ENCODE measurements at regions not wholly inside any gene's neighbourhood (a gene's known extent, or its start where the extent isn't known, plus 50 kb on each side); places are given as distances from the start of the nearest gene placed in this dataset.
A peak's percentile ranks its signal among the peaks of the same experiment; 100 is the strongest.

DNA sequence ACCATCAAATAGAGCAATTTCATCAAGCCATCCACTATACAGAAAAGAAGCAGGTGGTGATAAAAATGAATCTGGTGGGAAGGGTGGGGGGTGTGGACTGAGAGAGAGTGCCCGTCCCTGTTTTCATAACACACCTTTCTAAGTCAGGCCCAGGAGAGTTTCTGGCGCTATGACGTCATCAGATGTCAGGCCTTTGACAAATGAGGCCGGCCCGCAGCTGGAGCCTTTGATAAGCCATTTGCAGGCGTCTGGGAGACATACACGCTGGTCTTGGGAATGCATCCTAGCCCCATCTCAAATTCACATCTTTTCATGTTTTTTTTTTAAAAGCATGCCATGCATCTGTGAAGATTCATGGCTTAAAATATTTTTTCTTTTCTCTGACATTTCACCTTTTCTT is 404.5 kb downstream of the BCOR start:
- DNase-seq (ENCODE audit: low spot score), result no peak

DNA sequence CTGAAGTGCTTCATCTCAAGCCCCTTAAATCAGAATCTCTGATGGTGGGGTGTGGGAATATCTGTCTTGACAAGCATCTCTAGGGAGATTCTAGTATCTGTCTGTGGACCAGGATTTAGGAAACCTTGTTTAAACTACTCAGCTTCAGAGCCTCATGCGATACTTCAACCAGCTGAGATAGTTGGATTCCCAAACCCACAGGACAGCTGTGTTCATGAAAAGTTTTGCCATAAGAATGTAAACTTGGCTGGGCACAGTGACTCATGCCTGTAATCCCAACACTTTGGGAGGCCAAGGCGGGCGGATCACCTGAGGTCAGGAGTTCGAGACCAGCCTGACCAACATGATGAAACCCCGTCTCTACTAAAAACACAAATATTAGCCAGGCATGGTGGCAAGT is 395.1 kb downstream of the BCOR start:
- peak; percentile 22 for DNase-seq (ENCODE audit: low spot score)

DNA sequence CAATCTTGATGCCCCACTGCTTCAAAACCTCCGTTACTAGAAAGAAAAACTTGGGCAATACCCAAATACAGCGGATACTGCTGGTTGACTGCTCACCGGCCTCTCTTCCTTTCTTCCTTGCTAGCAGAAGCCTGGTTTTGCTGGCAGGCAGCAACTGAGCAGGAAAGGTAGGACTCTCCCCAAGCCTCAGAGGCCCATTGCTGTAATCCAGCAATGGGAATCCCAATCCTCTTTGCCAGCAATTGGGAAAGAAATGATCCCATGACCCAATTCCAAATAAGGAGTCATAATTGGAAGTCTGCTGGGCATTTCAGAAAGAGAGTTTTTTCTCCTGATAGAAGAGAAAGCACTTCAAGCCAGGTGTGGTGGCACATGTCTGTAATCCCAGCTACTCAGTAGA is 394.5 kb downstream of the BCOR start:
- DNase-seq (ENCODE audit: low spot score), result no peak

DNA sequence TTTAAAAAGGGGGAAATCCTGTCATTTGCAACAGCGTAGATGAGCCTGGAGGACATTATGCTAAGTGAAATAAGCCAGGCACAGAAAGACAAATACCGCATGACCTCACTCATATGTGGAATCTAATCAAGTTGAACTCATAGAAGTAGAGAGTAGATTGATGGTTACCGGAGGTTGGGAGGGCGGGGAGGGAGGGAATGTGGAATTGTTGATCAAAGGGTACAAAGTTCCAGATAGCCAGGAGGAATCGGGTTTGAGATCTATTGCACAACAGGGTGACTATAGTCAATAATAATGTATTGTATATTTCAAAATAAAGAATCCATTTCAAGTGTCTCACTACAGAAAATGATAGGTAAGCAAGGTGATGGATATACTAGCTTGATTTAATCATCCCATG is 393.2 kb downstream of the BCOR start:
- no peak for DNase-seq (ENCODE audit: low spot score)

DNA sequence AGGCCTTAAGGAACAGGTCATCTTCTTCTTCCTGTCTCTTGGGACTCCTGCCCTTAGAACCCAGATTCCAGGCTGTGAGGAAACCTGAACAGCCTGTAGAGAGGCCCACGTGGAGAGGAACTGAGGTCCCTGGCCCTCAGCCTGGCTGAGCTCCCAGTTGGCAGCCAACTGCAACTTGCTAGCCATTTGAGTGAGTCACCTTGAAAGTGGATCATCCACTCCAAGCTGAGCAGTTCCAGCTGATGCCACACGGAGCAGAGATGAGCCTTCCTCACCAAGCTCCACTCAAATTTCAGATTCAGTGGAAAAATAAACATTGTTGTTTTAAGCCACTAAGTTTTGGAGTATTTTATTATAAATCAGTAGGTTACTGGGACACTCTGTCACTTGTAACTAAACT is 392.5 kb downstream of the BCOR start:
- DNase-seq (ENCODE audit: low spot score), result peak; percentile 91

DNA sequence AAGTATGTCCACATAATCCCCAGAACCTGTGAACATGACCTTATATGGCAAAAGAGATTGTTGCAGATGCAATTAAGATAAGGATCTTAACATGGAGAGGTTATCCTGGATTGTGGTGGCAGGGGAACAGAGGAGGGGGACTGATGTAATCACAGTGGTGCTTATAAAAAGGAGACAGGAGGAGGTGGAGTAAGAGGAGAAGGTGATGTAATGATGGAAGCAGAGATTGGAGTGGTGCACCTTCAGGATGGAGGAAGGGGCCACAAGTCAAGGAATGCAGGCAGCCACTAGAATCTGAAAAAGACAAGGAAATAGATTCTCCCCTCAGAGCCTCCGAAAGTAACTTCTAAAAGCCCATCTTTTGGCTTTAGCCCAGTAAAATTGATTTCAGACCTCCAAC is 388.4 kb downstream of the BCOR start:
- DNase-seq (ENCODE audit: low spot score), result no peak

DNA sequence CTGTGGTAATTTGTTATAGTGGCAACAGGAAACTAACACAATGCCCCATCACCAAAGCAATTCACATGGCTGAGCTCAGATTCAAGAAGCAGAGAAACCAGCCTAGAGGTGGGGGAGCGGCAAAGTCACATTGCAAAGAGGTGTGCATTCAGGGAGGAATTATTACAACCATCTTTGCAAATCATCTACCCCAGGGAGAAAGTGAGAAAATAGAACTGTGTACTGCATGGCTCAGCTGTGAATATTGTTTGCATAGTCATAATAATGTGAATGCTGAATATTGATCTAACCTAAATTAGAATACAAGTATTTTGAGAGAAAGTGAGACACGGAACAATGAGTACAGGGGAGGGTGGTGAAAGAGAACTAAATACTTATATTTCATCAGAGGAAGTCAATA is 387.9 kb downstream of the BCOR start:
- no peak for DNase-seq (ENCODE audit: low spot score)

DNA sequence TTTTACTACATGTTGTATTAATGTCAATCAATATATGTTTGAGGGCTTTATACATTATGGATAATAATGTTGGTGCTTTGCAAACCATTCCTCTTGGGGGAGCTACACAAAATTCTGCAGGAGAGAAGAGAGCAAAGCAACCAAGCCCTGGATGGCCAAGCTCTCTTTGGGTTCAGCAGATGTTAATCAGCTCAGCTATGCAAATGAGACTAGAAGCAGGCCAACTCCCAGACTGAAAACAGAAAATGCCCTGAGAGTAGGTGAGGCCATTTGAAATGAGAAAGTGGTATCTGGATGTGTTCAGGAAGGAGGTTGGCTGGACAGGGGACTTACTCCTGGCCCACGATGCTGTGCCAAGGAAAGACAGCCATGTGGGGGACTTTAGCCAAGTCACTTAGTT is 387.0 kb downstream of the BCOR start:
- DNase-seq (ENCODE audit: low spot score), result no peak

DNA sequence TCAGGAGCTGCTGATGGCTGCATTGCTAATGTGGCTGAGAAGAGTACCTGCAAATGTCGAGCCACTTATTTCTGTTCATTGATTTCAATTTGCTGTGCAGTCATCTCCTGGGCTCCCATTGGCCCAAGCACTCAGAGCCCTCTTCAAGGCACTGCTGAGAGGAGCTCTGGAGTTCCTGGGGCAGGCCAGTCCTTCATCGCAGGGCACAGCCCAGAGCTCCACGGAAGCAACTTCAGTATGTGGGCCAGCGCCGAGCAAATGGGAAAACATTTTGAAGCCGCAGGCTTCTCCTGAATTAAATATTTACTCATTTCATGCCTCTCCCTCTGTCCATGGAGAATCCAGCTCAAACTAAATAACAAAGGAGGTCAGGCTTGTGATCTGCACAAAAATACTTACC is 383.3 kb downstream of the BCOR start:
- DNase-seq (ENCODE audit: low spot score), result no peak

DNA sequence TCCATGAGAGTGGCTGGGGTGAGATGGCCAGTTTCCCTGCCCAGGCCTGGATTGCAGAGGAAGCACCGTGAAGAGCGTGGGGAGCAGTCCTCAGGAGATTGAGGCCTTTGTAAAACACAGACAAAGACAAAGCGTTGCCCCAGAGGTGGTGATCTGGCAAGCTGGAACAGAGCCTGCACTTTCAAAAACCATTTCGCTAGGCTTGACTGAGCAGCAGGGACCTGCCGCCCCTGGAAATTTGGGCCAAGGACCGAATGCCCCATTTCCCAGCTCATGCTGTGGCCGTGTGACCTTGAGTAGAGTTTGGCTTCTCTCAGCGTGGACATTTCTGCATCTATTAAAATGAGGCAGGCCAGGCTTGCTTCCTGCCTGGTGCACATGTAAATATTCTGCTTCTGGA is 381.4 kb downstream of the BCOR start:
- DNase-seq (ENCODE audit: low spot score), result no peak

DNA sequence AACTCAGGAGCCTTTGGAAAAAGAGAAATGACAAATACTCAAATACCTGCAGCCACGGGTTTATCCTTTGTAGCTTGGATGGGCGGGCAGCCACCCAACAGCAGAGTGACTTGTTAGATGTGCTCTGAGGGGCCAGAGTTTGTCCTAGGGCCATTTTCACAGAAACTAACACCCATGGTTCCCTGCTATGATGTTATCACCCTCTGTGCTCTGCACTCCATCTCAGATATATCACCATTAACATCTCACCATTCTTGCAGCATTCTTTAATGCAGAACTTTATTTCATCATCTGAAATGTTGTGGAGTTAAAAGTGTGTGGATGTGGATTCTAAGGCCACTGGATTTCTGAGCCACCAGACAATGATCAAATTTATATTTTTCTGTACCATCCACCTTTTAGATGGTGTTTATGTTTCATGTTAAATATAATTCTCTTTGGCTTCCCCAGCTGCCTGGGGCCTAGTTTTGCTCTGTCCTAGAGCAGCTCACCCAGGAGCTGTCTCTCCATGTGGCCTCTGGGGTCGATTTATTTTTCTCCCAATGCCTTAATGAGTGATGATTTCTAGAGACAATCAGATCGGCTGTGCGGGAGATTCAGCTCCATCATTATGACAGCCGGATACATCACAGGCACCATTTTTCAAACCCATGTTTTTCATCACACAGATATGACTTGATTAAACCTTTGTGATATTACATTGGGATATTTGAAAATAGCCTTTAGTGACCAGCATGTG is 380.8 kb downstream of the BCOR start:
- DNase-seq (ENCODE audit: low spot score), result no peak

DNA sequence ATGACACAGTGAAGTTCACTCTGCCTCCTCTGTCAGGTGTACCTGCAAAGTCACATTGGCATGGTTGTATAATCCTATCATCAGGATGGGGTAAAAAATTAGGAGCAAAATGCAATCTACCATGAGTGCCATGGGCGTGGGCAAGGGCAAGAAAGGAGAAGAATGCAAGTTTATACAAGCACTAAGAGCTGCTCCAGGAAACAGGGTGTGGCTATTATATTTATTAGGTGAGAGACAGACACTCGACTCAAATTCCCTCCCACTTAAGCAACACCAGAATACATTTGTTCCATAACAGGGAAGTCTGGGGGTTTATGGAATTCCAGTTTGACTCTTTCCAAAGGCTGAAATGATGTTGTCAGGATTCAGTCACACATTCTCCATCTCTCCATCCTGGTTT is 378.8 kb downstream of the BCOR start:
- no peak for DNase-seq (ENCODE audit: low spot score)

DNA sequence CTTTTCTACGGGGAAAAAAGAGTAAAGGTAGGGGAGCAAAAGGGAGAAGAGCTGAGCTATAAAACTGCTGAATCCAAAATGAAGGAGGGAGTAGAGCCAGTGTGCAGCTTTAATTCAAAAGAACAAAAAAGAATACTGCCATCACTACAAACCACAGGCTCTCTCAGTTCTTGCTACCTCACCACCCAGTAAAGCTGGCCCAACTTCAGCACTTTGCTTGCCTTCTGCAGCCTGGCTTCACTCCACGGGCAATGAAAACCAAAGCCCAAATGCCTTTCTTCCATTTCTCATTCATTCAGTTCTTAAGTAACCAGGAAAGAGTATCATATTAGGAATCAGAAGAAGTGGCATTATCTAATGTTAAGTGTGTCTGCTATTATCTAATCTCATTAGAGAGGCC is 376.8 kb downstream of the BCOR start:
- no peak for DNase-seq (ENCODE audit: low spot score)

DNA sequence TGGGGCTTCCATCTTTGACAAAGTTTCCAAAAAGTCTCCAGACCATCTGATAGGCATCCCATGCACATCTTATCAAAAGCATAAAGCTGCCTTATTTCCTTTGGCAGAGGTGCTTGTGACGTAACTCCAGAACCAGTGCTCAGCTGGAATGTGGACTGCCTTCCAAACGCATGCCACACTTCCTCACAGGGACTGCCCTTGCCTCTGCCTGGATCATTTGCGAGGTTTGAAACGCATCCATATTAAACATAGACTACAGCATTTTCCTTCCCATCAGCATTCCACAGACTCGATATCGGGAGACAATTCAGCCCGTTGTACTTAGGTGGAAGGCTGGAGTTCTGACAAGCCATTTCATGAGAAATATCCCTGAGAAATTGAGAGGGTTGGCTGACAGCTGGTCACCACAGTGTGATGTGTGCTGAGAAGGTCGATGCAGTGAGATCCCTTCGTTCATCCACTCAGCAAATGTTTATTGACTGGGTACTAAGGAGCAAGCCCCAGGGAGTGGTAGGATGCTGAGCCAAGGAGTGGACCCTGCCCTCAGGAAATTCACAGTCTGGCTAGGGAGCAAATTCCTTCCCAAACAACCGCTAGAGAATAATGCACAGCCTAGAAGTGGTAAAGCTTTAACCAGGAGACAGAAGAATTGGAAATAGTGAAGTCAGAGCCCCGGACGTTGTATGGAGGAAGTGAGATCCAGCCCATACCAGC is 376.0 kb downstream of the BCOR start:
- DNase-seq (ENCODE audit: low spot score), result no peak

DNA sequence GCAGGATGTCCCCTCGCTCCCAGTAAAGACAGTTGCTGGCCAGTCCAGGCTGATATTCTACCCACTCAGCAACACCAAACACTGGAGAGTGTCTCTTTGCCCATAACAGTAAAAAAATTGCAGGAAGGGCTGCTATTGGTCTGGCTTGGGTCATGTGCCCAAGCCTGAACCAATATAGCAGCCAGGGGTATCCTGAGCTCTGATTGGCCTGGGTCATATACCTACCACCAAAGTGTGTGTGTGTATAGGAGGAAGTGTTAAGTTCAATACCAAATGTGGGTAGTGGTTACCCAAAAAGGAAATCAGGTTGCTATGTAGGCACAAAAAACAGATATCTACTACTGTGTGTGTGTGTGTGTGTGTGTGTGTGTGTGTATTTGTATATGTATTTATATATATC is 373.2 kb downstream of the BCOR start:
- DNase-seq (ENCODE audit: low spot score), result no peak

DNA sequence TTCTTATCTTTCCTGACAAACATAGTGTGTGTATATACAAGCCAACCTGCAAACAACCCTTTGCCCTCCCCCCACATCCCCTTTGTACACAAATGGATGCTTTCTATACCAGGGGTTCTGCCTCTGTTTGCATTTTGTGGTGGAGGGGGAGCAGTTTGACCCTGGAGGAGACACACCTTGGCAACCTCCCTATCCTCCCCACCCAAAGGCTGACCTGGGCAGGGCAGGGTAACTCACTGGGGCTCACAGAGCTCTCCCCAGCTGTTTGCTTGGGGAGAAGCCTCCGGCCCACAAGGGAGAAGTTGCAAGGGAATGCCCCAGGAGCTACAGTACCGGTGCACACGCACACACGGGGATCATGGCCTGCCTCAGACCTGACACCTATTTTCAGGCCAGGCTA is 372.6 kb downstream of the BCOR start:
- DNase-seq (ENCODE audit: low spot score), result no peak

DNA sequence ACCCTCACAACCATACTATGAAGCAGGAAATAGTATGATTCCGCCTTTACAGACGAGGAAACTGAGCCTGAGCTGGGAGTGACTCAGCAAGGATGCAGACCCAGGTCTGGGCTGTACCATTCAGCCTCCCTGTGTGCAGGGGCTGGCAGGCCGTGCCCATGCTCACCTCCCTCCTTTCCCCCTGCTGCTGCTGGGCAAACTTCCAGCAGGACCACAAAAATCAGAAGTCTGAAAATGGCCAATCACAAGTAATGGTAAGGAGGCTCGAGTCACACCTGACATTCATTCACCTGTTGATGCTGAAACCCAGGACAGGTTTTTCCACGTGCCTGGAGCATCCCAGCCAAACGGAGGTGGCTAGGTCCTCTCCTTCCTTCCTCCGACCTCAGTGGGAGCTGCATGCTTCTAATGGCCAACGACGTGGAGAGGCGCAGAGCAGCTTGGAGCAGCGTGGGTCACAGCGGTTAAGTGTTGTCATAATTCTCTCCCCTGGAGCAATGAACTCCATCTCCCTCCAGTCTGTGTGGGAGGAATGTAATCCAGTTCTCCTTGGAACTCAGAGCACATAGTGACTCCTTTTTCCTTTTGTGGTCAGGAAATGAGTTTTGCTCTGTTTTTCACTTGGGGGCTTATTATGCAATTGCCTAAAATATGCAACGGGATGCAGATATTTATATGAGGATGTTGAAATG is 371.7 kb downstream of the BCOR start:
- DNase-seq (ENCODE audit: low spot score), result peak; percentile 85

DNA sequence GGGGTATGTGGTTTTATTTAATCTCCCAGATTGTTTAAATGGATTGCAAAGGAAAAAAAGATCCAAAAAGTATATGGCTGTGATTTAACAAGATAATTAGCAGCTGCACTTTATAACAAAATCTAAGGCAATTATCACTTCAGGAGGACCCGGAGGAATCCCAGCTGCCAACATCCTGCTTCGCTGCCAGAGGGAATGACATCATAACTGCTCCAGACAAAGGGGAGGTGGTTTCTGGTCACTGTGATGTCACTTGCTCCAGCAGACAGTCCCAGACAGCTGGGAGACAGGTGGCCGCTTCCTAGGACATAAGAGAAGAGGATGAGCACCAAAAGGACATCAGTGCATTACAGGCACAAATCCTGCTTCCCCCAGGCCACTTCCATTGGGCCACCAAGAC is 371.0 kb downstream of the BCOR start:
- DNase-seq (ENCODE audit: low spot score), result peak; percentile 81

DNA sequence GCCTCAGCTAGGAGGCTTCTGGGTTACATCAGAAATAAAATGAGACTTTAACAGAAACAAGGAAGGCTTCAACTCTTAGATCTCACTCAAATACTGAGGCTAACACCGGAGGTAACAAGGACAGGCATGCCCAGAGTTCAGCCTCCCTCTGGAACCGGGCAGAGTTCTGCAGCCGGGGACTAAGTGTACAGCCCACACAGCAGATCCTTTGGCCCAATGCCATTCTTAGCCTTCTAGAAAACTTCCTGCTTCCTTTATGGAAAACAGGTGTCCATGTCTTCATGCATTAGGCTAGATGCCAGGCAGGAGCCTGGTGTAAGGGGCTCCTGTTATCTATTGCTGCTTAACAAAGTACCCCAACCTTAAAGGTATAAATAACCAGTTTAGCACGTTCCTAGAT is 369.7 kb downstream of the BCOR start:
- no peak for DNase-seq (ENCODE audit: low spot score)

DNA sequence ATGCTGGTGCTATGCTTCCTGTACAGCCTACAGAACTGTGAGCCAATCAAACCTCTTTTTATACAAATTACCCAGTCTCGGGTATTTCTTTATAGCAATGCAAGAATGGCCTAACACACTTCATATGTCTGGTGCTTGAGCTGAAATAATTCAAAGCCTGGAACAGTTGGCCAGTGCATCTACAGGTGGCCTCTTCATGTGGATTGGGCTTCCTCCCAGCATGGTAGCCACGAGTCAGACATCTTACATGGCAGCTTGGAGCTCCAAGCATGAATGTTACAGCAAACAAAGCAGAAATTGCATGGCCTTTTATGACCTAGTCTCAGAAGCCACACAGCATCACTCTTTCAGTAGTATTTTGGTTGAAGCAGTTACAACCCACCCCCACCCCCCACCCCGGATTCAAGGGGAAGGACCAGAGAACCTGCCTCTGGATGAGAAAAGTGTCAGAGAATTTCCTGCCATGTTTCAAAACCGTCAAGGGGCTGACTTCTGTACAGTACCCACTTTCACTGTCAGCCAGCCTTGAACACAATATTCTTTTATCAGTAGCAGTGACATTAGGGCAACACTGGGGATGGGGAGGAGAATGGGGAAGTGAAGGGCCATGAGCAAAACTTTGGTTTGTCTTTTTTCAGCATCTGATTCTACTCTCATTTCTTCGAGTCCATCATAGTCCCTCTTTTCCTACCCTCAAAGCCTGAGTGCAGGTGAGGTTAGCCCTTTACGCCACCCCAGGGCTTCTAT is 368.7 kb downstream of the BCOR start:
- DNase-seq (ENCODE audit: low spot score), result no peak

DNA sequence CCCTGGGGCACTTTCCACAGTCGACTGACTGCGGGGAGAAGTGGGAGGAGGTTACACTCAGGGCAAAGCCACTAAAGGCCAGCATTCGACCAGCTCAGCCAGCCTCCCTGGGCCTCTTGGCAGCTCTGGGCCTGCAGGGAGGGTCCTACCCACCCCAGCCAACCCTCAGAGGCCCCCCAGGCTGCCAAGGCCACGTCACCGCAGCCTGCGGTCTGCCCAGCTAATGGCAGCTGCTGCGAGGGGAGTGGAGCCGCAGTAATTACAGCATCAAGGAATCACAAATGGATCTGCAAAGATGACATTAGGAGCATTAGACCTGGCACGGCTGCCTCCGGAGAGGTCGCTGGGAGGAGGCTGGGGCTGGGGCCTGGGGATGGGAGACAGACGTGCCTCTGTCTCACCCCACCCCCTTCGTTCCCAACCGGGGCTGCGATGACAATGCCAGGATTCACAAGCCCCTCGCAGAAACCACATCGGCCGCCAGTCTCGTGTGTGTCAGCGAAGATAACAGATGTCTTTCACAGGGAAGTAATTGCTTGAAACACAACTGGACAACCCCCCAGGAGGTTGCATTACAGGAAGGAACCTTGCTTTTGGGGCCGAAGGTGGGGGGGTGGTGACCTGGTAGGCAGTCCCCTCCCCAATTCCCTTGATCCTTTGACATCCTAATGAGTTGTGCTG is 367.6 kb downstream of the BCOR start:
- peak; percentile 68 for DNase-seq (ENCODE audit: low spot score)
